ENCODE measurements at regions not wholly inside any gene's neighbourhood (a gene's known extent, or its start where the extent isn't known, plus 50 kb on each side); places are given as distances from the start of the nearest gene placed in this dataset.
"Not testable (repeated sequence)": the region's sequence is repeated elsewhere in the genome, so short reads cannot be mapped to it uniquely, and the experiment has no call there.

DNA sequence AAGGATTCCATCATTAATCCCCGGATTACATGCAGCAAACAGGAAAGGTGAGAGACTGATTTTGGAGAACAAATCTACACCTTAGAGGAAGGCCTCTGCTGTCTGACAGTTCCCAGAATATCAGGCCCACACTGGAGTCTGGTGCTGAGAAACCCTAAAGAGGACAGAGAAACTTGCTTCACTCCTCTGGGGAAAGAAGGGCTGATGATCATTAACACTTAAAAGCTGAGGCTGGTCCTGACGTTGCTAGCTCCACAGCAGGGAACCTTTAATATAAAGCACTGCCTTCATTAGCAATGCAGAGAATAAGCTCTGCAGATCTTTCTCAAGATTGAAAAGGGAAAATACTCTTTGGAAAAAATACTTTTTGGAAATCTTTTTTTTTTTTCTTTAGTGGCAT is 1472.4 kb upstream of the GOT2 start:
- no peak for DNase-seq

DNA sequence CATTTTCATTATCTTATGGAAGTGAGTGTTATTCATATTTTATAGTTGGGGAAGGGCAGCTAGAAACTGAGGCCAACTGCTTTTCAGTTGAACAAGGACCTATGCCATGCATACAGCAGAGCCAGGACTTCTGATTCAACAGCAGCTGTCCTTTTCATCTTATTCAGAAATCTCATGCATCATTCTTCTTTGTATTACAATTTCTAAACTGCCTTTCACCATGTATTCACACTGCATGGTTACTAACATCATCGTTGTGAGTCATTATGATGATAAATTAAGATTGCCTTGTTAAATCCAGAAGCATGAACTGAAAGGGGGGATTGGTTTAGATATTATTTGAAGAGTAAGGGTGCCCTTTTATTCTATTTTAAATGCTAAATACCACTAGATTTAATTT is 1470.1 kb upstream of the GOT2 start:
- DNase-seq, result no peak

DNA sequence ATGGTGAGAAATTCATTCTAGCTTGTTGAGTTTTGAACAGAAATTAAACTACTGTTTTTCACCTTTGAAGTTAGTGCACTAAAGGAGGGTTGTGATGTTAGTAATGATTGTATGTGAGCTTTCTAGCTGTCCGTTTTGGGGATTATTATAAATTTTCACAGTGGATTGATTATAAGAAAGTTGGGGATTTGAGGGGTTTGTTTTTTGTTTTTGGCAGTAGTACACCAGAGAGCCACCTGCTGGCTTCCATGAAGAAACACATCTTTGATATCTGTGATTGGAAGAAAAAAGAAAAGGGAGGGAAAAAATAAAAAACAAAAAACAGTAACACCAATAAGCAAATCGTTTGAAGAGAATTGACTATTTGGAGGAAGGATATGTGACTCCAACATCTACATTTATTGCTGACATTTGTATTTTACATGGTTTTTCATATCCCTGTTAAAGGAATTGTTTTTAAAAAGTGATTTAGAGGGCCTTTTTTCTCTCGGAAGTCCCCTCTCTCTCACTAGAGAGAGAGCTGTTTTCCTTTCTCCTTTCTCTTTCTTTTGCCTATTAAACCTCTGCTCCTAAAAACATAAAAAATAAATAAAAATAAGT is 1469.5 kb upstream of the GOT2 start:
- no peak for DNase-seq

DNA sequence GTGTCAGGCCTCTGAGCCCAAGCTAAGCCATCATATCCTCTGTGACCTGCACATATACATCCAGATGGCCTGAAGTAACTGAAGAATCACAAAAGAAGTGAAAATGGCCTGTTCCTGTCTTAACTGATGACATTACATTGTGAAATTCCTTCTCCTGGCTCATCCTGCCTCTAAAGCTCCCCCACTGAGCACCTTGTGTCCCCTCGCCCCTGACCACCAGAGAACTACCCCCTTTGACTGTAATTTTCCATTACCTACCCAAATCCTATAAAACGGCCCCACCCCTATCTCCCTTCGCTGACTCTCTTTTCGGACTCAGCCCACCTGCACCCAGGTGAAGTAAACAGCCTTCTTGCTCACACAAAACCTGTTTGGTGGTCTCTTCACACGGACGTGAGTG is 1466.6 kb upstream of the GOT2 start:
- DNase-seq, result not testable (repeated sequence)

DNA sequence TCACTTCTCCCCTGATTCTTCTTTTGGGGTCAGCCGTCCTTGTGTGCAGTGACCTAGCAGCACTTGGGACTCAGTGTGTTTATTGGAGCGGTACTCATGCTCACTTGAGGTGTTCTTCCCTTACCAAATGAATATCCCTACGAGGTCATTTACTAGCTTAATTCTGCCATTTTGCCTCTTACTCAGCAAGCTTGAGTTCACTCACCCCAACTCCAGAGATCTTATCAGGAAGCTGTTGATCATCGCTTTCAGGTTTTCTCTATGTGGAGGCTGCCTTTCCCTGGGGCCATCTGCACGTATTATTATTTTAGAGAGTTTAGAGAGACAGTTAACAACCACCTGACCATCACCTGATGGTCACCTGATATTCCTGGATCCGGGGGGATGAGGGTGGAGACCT is 1466.0 kb upstream of the GOT2 start:
- DNase-seq, result no peak

DNA sequence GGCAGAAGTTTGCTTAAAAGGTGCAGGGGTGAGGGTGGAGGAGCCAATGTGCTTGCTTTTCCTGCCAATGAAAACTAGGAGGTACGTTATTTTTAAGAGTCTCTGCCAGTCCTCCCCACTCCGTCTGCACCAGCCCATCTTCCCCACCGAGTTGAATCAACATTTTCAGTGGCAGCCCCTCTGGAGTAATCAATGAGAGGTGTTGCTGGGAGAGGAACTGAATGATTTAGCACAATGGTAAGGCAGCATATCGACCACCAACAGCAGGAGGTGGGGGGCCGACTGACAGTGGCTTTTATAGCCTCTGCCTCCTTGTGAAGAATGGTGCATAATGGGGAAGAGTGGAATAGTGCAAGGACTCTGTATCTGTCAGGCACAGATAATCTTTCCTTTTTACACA is 1465.0 kb upstream of the GOT2 start:
- DNase-seq, result no peak

DNA sequence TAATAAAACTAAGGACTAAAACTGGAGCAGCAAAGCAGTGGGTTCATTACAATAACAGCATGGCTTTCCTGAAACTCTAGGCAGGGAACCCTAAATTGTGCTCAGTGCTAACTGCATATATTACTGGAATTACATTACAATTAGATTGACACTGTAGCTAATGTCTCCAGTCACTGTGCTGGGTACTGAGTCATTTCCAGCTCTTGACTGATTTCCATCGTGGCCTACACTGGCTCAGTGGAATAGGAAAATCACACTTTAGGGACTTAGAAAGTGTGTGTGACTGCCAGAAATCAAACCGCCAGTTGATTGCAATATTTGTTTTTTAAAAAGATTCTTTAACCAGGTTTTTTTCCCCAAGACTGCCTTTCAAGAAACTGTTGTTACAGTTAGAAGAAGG is 1447.4 kb upstream of the GOT2 start:
- no peak for DNase-seq

DNA sequence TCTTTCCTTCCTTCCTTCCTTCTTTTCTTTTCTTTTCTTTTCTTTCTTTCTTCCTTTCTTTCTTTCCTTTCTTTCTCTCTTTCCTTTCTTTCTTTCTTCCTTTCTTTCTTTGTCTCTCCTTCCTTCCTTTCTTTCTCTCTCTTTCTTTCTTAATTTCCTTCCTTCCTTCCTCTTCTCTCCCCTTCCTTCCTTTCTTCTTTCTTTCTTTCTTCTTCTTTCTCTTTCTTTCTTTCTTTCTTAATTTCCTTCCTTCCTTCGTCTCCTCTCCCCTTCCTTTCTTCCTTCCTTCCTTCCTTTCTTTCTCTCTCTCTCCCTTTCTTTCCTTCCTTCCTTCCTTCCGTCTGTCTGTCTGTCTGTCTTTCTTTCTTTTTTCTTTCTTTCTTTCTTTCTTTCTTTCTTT is 1446.5 kb upstream of the GOT2 start:
- no peak for DNase-seq

DNA sequence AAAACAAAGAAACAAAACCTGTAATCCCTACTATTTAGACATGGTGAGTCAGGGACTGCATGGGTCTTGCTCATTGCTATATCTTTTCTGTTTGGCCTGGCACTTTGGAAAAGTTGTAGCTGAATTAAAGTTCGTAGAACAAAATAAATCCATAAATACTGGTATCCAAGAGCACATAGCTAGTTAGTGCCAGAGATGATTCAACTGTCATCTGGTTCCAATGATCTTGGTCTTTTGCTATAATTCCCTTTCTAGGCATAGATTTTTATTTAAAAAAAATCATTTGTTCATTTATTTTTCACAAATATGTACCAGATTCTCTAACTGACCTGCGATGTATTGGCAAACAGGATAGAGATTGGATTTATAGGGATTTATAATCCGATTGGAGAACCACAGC is 1436.1 kb upstream of the GOT2 start:
- DNase-seq, result no peak

DNA sequence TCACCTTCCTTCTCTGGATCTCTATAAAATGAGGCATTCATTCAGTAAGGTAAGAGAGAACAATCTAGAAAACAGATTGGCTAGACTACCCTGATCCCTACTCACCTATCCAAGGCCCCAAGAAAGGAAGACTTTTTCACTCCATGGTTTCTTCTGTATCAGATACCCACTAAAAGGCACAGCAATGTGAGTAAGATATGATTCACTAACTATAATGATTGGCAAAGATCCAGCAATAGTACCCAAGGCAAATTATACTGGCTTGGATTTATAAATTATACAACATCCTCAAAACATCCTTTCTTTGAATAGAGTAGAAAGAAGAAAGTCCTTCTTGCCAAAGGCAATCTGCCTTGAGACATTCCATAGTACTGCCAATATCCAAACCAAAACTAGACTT is 1432.0 kb upstream of the GOT2 start:
- no peak for DNase-seq

DNA sequence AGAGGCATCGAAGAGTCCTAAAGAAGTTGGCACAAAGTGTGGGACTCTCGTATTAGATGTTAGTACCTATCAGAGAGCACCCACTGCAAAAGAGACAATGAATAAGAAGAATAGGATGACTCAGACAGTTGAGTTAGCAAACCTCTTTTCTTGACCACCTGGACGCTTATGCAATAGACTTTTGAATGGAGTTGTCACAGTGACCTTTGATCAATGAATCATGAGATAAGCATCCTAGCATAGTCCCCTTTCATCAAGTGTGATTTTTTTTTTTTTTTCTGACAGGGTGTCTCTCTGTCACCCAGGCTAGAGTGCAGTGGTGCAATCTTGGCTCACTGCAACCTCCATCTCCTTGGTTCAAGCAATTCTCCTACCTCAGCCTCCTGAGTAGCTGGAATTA is 1417.9 kb upstream of the GOT2 start:
- DNase-seq, result no peak

DNA sequence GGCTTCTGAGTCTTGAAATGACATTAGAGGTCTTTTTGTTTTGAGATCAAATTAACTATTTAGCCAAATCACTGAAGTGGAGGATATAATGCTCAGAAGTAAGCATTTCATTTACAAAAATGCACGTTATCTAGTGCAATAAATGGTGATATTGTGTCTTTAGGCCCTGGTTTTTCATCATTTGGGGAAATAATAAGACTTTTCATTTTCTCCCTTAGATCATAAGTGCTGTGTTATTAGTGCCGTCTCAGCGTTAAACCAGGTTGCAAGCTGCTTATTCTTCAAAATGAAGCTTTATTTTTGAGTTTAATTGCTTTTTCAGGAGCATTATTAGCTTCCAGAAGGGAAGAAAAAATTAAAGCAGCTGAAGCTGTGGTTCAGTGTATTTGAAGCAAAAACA is 1416.8 kb upstream of the GOT2 start:
- DNase-seq, result no peak

DNA sequence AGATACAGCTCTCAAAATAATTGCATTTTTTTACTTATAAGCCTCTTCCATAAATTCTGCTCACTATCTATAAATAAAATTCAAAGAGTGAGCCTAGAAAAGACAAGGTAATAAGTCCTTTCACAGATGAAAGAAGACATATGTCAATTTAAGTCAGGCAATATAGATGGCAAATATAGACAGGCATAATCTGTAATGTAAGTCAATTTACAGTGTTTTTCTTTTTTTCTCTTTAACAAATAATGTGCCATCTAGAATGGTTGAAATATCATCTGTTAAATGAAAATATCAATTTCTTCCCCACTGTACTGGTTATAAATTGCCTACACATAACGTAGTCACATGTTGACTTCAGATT is 1409.2 kb upstream of the GOT2 start:
- DNase-seq, result no peak

DNA sequence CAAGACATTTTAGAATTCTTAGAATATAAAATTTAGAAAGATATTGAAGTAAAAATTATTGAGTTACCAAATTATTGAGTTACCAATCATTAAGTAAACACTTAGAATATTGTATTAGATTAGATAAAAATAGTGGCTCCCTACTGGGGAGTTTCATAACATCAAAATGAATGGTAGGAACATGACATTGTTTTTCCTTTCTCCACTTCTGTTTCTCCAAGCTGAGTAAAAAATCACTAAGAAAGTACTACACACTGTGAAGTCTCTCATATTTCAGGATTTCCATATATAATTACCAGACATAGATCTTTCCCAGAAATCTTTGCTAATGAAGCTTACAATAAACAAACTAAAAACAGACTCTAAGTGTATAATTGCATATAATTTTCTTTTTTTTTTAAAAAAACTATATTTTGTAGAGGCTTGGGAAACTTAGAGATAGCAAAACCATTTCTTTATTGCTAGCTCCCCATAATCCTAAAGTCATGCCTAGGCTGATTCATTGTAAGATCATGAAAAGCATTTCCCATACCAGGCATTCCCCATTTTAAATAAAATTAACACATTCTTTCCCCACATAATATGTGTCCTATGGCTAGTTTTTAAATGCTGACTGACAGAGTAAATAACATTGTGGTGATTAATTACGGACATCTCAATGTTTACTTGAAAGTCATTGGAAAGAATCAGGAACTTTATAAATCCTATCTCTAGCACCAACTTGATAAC is 1408.7 kb upstream of the GOT2 start:
- DNase-seq, result no peak

DNA sequence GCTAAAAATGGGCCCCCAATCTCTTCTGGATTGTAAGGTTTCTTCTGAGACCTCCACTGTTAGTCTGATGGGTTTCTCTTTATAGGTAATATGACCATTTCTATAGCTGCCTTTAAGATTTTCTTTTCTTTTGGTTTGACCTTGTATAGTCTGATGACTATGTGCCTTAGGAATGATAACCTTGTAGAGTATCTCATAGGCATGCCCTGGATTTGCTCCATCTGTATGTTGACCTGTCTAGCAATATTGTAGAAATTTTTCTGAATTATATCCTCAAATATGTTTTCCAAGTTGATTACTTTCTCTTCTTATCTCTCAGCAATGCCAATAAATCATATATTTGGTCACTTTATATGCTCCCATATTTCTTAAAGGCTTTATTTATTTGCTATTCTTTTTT is 1403.8 kb upstream of the GOT2 start:
- DNase-seq, result no peak

DNA sequence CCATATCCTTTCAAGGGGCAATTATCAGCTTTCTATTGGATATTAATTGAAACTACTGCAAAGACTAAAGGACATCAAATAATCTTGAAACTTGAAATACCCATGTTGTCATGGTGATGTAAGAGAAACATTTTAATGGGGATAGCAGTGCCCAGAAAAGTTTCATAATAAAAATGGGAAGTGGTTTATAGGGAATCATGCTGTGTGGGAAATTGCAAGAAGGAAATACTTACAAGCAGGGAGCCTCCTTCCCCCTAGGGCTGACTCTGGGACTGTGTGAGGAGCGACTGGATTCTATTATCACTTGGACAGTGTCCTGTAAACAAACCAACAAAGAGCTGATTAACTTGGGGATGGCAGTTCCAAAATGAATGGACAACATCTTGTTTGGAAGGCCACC is 1393.1 kb upstream of the GOT2 start:
- no peak for DNase-seq

DNA sequence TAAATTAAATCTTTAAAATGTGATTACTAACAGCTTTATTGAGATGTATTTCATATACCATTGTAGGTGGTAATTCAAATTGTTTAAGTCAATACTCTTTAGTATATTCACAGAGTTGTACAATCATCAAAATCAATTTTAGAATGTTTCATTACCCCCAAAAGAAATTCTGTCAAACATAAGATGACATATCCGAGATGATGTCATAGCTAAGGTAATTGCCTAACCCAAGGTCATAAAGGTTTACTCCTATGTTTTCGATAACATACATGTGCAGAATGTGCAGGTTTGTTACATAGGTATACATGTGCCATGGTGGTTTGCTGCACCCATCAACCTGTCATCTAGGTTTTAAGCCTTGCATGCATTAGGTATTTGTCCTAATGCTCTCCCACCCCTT is 1392.0 kb upstream of the GOT2 start:
- DNase-seq, result not testable (repeated sequence)

DNA sequence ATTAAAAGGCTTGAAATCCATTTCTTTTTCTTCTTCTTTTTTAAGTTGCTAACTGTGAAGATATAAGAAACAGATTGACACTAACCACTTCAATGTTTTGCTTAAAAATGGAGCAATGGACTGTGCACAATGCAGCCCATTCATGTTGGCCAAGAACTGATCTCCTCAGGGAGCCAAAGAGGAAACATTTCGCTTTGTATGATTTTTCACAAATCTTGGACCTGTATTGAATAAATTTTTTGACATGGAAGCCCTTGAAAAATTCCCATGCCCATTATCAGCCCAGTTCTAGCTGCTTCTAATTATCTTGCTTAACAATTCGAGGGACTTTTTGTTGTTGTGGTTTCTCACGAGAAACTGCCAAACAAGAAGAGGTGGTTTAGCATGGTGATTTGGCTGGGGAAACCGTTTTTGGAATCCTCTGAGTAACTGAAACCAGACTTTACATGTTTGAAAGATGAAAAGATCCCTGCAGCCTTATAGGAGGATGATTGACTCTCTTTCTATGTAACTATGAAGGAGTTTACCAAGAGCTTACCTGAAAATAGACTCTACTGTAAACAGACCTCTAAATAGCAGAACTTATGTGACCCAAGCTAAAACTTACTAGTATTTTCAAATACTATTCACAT is 1389.4 kb upstream of the GOT2 start:
- no peak for DNase-seq

DNA sequence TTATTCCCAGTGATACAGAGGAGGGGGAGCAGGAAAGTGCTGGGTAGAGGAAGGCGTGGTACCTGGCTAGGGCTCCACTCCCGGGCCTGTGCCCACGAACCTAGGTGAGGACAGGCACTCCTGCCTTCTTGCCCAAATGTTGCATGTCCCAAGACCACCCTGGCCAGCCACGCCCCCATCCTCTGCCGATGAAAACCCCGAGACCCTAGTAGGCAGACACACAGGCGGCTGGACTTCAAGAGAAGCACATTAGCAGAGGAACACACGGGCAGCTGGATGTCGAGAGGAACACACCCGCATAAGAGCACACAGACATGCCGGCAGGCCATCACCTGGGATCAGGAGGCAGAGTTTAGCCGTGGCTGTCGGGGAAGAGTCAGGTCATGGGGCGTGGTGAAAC is 1386.5 kb upstream of the GOT2 start:
- no peak for DNase-seq

DNA sequence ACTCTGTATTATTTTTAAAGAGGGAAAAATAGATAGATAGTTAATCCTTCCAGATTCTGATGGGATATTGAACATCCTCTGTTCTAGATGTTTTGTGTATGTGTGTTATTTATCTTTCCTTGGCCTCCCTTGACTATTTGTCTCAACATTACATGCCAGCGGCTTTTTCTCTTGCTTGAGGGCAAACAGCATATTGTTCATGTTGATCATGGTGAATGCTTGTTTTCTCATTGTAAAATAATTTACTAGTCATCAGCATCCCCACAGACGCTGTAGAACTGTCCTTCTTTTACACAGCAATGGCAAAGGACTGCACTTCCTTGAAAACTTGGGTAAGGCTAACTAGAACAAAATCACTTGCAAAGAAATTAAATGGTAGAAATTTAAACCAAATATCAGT is 1376.4 kb upstream of the GOT2 start:
- no peak for DNase-seq

DNA sequence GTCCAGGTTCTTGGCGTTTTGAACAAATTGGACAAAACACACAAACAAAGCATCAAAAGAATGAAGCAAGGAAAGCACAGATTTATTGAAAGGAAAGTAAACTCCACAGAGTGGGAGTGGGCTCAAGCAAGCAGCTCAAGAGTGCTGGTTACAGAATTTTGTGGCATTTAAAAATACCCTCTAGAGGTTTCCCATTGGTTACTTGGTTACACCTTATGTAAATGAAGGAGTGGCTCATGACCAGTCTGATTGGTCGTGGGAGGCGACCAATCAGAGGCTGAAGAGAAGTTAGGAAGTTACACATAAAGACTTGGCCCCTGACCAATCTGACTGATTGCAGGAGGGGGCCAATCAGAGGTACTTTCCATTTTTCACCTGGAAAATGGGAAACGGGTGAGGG is 1373.8 kb upstream of the GOT2 start:
- DNase-seq, result no peak

DNA sequence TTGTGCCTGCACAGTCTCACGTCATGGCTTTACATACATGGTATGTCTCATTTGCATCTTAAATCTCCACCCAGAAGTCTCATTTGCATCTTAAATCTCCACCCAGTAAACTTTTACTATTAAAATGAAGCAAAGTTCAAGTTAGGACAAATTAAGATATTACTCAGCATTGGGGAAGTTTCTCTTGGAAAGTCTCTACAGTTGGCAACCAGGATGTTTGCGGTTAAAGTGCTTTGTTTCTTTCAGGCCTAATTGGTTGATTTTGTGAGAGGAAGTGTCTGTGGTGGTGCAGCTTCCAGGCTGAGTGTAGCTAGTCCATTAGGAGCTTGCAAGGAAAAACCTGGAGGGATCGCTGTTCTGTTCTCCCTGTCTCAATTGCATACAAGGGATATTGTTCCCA is 1373.3 kb upstream of the GOT2 start:
- no peak for DNase-seq

DNA sequence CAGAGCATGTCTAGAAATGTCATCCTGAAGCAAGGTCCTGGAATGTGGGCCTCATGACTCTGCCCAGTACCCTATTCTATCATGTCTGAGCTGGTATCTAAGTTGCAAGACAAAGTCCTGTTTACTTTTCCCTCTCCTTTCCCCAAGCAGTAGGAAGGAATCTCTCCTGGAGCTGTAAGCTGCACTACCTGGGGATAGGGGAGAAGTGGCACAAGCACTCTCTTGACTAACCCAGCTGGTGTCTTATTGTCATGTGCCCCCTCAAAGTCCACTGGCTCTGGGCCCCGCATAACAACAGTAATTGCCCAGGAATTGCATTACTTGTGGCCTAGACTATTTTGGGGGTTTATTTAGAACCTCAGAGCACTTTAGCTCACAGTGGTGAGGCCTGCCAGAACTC is 1366.3 kb upstream of the GOT2 start:
- no peak for DNase-seq

DNA sequence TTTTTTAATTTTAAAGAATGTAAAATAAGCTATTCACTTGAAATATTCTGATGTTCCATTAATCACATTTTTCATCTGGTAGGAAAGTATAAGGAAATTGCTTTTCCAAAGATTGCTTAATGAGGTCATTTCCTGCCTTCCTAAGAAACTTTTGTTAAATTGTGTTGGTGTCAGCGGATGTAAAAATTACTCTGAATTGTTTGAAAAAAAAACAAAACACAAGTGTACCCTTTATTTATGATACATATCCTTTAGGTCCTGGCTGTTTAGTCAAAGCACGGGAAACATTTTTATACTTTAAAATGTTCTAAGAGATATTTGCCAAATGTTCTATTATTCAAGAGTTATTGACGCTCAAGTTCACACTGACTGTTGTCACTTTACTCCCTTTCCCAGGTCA is 1357.4 kb upstream of the GOT2 start:
- DNase-seq, result no peak

DNA sequence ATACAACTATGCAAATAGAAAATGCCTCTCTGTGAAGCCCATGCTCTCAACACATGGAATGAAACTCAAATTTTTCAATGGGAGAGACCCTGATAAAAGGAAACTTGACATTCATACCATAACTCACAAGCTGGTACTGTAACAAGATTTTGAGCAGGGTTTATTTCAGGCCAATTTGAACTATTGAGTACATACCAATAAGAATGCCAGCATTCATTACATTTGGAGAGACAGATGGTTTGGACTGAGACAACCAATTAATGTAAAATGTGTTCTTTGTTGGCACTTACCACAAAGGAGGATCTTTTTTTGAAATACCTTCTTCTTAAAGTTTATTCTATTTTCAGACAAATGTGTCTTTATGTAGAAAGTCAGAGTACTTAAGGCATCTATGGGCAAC is 1357.0 kb upstream of the GOT2 start:
- DNase-seq, result no peak
